ENCODE measurements at regions not wholly inside any gene's neighbourhood (a gene's known extent, or its start where the extent isn't known, plus 50 kb on each side); places are given as distances from the start of the nearest gene placed in this dataset.

- no peak for TF ChIP-seq CTCF (conservative IDR thresholded peaks at IDR 0.05; ENCODE audit: low read depth, low read length)
- no peak for DNase-seq (ENCODE audit: low read depth)
- H3K4me3 ChIP-seq (ENCODE audit: low read depth, low read length) = no peak overlapping the region
Measured at GRCh38 chr21:32192291-32193097, 86.4 kb downstream of the MIS18A start.

- no peak for TF ChIP-seq CTCF (conservative IDR thresholded peaks at IDR 0.05; ENCODE audit: low read depth, low read length)
- H3K4me3 ChIP-seq (ENCODE audit: low read depth, low read length) = no peak overlapping the region
- DNase-seq (ENCODE audit: low read depth) = no peak
Measured at GRCh38 chr21:32190493-32191144, 88.2 kb downstream of the MIS18A start.

- no peak overlapping the region for H3K4me3 ChIP-seq (ENCODE audit: low read depth, low read length)
- TF ChIP-seq CTCF (conservative IDR thresholded peaks at IDR 0.05; ENCODE audit: low read depth, low read length) = no peak
- no peak for DNase-seq (ENCODE audit: low read depth)
Measured at GRCh38 chr21:32189688-32190483, 89.0 kb downstream of the MIS18A start.

GRCh38 chr21:32186804-32187203, 92.0 kb downstream of the MIS18A start:
- DNase-seq (ENCODE audit: low read depth) = no peak
- no peak for TF ChIP-seq CTCF (conservative IDR thresholded peaks at IDR 0.05; ENCODE audit: low read depth, low read length)
- H3K4me3 ChIP-seq (ENCODE audit: low read depth, low read length) = no peak overlapping the region

- no peak overlapping the region for H3K4me3 ChIP-seq (ENCODE audit: low read depth, low read length)
- TF ChIP-seq CTCF (conservative IDR thresholded peaks at IDR 0.05; ENCODE audit: low read depth, low read length) = no peak
Measured at GRCh38 chr21:32185726-32186125, 93.1 kb downstream of the MIS18A start.

GRCh38 chr21:32185103-32185502, 93.7 kb downstream of the MIS18A start:
- DNase-seq (ENCODE audit: low read depth) = no peak
- no peak for TF ChIP-seq CTCF (conservative IDR thresholded peaks at IDR 0.05; ENCODE audit: low read depth, low read length)
- no peak overlapping the region for H3K4me3 ChIP-seq (ENCODE audit: low read depth, low read length)

More at GRCh38 chr21:32185726-32186125, 93.1 kb downstream of the MIS18A start:
- no peak for DNase-seq (ENCODE audit: low read depth)
